Endothelial cell of umbilical vein (primary cell): ENCODE measurements at regions not wholly inside any gene's neighbourhood (a gene's known extent, or its start where the extent isn't known, plus 50 kb on each side); places are given as distances from the start of the nearest gene placed in this dataset.

Experiments
- BruUV-seq: library from RNA; stranded (reverse); fragments of 400-500 nt; replicated peaks from 2 replicates; lab custom pipeline; 2021; lab: Mats Ljungman, UMichigan
- CTCF ChIA-PET: fragments of 300-600, 350-600 bp; sonication (Branson Sonifier 250); formaldehyde crosslinking; loops from one replicate; lab custom pipeline; 2021; ENCODE audit warnings: antibody characterized with exemption, inconsistent platforms; lab: Charles Lee
- POLR2A ChIA-PET: fragments of 300-600, 350-600 bp; sonication (Branson Sonifier 250); formaldehyde crosslinking; loops from one replicate; lab custom pipeline; 2021; ENCODE audit warnings: antibody characterized with exemption, inconsistent platforms; lab: Charles Lee
- DNase-seq: peaks from one replicate; pipeline ENCODE4 v3.0.0-alpha.2; 2011; ENCODE audit warnings: low read depth, low spot score
- FAIRE-seq: peaks from 2 replicates; lab custom pipeline; 2011; peaks lifted over from hg19 to GRCh38; lab: Jason Lieb, UNC
- H2AFZ ChIP-seq: 2 replicates; pipeline ENCODE4 v1.6.0; 2012; ENCODE audit warnings: low read depth, low read length, control low read depth, inconsistent platforms
- H3K27ac ChIP-seq: 2 replicates; pipeline ENCODE4 v1.5.1; 2011; ENCODE audit warnings: low read depth, mild to moderate bottlenecking, control low read depth, low read length, moderate library complexity; ENCODE audit not compliant: insufficient read depth
- H3K27me3 ChIP-seq, 2 experiments: 2 replicates each; pipeline versions ENCODE4 v1.6.0 to v1.6.1; 2011; ENCODE audit warnings: low read length in 2 of 2, mixed read lengths in 1 of 2; ENCODE audit not compliant: control insufficient read depth in 2 of 2, insufficient read depth in 2 of 2
- H3K36me3 ChIP-seq, 2 experiments: 2 replicates in 1 of 2; 3 replicates in 1 of 2; pipeline ENCODE4 v1.5.1; 2011; ENCODE audit warnings: low read length in 2 of 2, mild to moderate bottlenecking in 1 of 2, moderate library complexity in 1 of 2; ENCODE audit not compliant: control insufficient read depth in 2 of 2, insufficient read depth in 2 of 2; ENCODE audit errors: extremely low read depth in 1 of 2
- H3K4me1 ChIP-seq: 3 replicates; pipeline ENCODE4 v1.5.1; 2011; ENCODE audit warnings: mild to moderate bottlenecking, low read length; ENCODE audit not compliant: control insufficient read depth, insufficient read depth; ENCODE audit errors: extremely low read depth
- H3K4me2 ChIP-seq: 2 replicates; pipeline ENCODE4 v1.6.1; 2011; ENCODE audit warnings: low read length, control low read depth, mixed read lengths; ENCODE audit not compliant: insufficient read depth
- H3K4me3 ChIP-seq, 3 experiments: fragments of 200-600 bp in 1 of 3; sonication (generic), shearing (Covaris generic) in 1 of 3; replicated peaks in 1 of 3; 2 replicates each; pipeline ENCODE4 v1.5.1; 2011 to 2016; ENCODE audit warnings: control low read depth in 3 of 3, low read length in 3 of 3, mild to moderate bottlenecking in 2 of 3, inconsistent platforms in 1 of 3, low read depth in 1 of 3, moderate library complexity in 1 of 3; ENCODE audit not compliant: insufficient read depth in 1 of 3
- H3K79me2 ChIP-seq: 2 replicates; pipeline ENCODE4 v1.6.0; 2012; ENCODE audit warnings: low read length, inconsistent platforms; ENCODE audit not compliant: control insufficient read depth, insufficient read depth
- H3K9ac ChIP-seq: replicated peaks from 2 replicates; pipeline ENCODE3; 2011; ENCODE audit warnings: low read length, control low read depth; ENCODE audit not compliant: insufficient read depth; ENCODE audit errors: extremely low read depth
- H3K9me1 ChIP-seq: replicated peaks from 3 replicates; pipeline ENCODE4 v1.6.0; 2011; ENCODE audit warnings: mild to moderate bottlenecking, low read length; ENCODE audit not compliant: control insufficient read depth, insufficient read depth; ENCODE audit errors: extremely low read depth
- H3K9me3 ChIP-seq: replicated peaks from 2 replicates; pipeline ENCODE4 v1.5.1; 2012; ENCODE audit warnings: low read length, inconsistent platforms; ENCODE audit not compliant: control insufficient read depth, insufficient read depth
- H4K20me1 ChIP-seq: replicated peaks from 2 replicates; pipeline ENCODE3; 2011; ENCODE audit warnings: mild to moderate bottlenecking, low read length; ENCODE audit not compliant: control insufficient read depth, insufficient read depth; ENCODE audit errors: extremely low read depth
- EZH2 ChIP-seq: IDR thresholded peaks from 2 replicates; pipeline ENCODE4 v1.6.1; 2012; ENCODE audit warnings: borderline replicate concordance, low read depth, mild to moderate bottlenecking, moderate library complexity, low read length, inconsistent platforms; ENCODE audit not compliant: severe bottlenecking
- FOS ChIP-seq: IDR thresholded peaks from 2 replicates; pipeline ENCODE4 v1.6.1; 2011; ENCODE audit warnings: mild to moderate bottlenecking, low read length, moderate library complexity, borderline replicate concordance; ENCODE audit not compliant: insufficient read depth
- GATA2 ChIP-seq: IDR thresholded peaks from 2 replicates; pipeline ENCODE4 v1.7.0; 2011; ENCODE audit warnings: low read depth, mild to moderate bottlenecking, moderate library complexity, mixed read lengths, low read length; ENCODE audit not compliant: insufficient read length, insufficient read depth
- JUN ChIP-seq: IDR thresholded peaks from 2 replicates; pipeline ENCODE4 v1.6.1; 2011; ENCODE audit warnings: borderline replicate concordance, low read depth; ENCODE audit not compliant: insufficient read length, insufficient read depth
- MYC ChIP-seq: IDR thresholded peaks from one replicate; pipeline ENCODE4 v1.6.1; 2011; ENCODE audit warnings: mild to moderate bottlenecking, low read depth, low read length
- POLR2A ChIP-seq: IDR thresholded peaks from 2 replicates; pipeline ENCODE4 v1.6.1; 2012; ENCODE audit warnings: low read depth, mild to moderate bottlenecking, control low read depth, low read length
- POLR2AphosphoS5 ChIP-seq: IDR thresholded peaks from 2 replicates; pipeline ENCODE4 v1.6.1; 2012; ENCODE audit warnings: low read depth, mild to moderate bottlenecking, control low read depth, low read length, moderate library complexity; ENCODE audit not compliant: insufficient read depth
- dilution Hi-C: fragments of 300-500 bp; cut with MboI; formaldehyde crosslinking; loops from one replicate; pipeline ENCODE4 v1.15.0; 2019; ENCODE audit warnings: low sequenced_read_pairs; ENCODE audit not compliant: extremely low pct_ligation_motif_present
- intact Hi-C: fragments of 100-400 bp; cut with micrococcal nuclease; formaldehyde crosslinking; loops from one replicate; pipeline ENCODE4 v1.10.0; 2022
- TF ChIP-seq, protein P1 (sequence below), 2 donors: IDR thresholded peaks; 1 replicate in 1 of 2; 2 replicates in 1 of 2; pipeline ENCODE4 v1.5.1; 2011; ENCODE audit warnings: low read length in 2 of 2, mild to moderate bottlenecking in 2 of 2, moderate library complexity in 2 of 2, control low read depth in 1 of 2, inconsistent platforms in 1 of 2, low read depth in 1 of 2; ENCODE audit not compliant: insufficient read depth in 1 of 2; ENCODE audit errors: extremely low read depth in 1 of 2
- TF ChIP-seq, protein P2 (sequence below): IDR thresholded peaks from 2 replicates; pipeline ENCODE4 v1.6.1; 2011; ENCODE audit not compliant: insufficient read depth, insufficient read length

DNA sequence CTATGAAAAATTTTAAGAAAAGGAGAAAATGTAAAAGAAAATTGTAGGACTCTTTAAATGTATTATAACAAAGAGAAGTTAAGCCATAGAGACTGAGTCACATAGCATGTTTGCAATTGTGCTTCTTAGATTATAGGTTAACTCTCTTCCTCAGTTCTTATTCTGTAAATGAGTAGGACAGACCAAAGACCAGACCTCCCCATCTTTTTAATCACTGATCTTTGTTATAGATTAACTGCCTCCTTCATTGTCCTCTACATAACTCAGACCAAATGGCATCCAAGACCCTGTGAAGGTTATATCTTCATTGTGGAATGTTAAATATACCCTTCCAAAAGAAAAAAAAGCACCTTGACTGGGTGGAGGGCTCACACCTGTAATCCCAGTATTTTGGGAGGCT is 316.9 kb upstream of the LRRTM4 start:
- Histone ChIP-seq H3K79me2 (no peaks in the 10 kb centered on the region), H3K27ac (no peak overlapping the region), H3K36me3 (no peaks in the 10 kb centered on the region), H3K4me1 (no peaks in the 10 kb centered on the region), H3K27me3 (no peaks in the 10 kb centered on the region), H3K4me2 (no peak overlapping the region), H3K9me1 (no peaks in the 10 kb centered on the region), H3K9ac (no peak overlapping the region), H3K9me3 (peaks cover 2% of the 10 kb centered on the region), H2AFZ (no peak overlapping the region), H3K4me3 (no peak overlapping the region), H4K20me1 (no peaks in the 10 kb centered on the region)
- POLR2A ChIA-PET = no interaction called here
- DNase-seq = no peak
- FAIRE-seq = no peak
- BruUV-seq = no TSS peak
- TF ChIP-seq, protein P1, sequence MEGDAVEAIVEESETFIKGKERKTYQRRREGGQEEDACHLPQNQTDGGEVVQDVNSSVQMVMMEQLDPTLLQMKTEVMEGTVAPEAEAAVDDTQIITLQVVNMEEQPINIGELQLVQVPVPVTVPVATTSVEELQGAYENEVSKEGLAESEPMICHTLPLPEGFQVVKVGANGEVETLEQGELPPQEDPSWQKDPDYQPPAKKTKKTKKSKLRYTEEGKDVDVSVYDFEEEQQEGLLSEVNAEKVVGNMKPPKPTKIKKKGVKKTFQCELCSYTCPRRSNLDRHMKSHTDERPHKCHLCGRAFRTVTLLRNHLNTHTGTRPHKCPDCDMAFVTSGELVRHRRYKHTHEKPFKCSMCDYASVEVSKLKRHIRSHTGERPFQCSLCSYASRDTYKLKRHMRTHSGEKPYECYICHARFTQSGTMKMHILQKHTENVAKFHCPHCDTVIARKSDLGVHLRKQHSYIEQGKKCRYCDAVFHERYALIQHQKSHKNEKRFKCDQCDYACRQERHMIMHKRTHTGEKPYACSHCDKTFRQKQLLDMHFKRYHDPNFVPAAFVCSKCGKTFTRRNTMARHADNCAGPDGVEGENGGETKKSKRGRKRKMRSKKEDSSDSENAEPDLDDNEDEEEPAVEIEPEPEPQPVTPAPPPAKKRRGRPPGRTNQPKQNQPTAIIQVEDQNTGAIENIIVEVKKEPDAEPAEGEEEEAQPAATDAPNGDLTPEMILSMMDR (IDR thresholded peaks at IDR 0.05; ENCODE audit: extremely low read depth in 1 of 2, insufficient read depth in 1 of 2, low read depth in 1 of 2, low read length in 2 of 2) = no peak
- no peak for TF ChIP-seq GATA2
- TF ChIP-seq POLR2A = no peak
- no peak for TF ChIP-seq POLR2AphosphoS5
- TF ChIP-seq JUN = no peak
- TF ChIP-seq, protein P2, sequence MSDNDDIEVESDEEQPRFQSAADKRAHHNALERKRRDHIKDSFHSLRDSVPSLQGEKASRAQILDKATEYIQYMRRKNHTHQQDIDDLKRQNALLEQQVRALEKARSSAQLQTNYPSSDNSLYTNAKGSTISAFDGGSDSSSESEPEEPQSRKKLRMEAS = no peak
- no peak for TF ChIP-seq EZH2
- no peak for TF ChIP-seq FOS
- TF ChIP-seq MYC = no peak
- intact Hi-C loops (no loop called here), dilution Hi-C loops (no loop called here)
- CTCF ChIA-PET = no interaction called here
